Gastroesophageal sphincter (tissue), 3 donors: ENCODE measurements at regions not wholly inside any gene's neighbourhood (a gene's known extent, or its start where the extent isn't known, plus 50 kb on each side); places are given as distances from the start of the nearest gene placed in this dataset.

ENCODE experiments used
- POLR2A ChIP-seq, 2 donors: fragments of 450-650 bp; IDR thresholded peaks; one replicate each; pipeline ENCODE4 v1.6.1; 2017; ENCODE audit warnings: antibody characterized with exemption in 2 of 2, mild to moderate bottlenecking in 2 of 2, moderate library complexity in 1 of 2
- POLR2AphosphoS5 ChIP-seq: sonication (generic); formaldehyde crosslinking; IDR thresholded peaks from one replicate; pipeline ENCODE4 v1.6.1; 2017; ENCODE audit warnings: antibody characterized with exemption
- TF ChIP-seq, protein P1 (sequence below), 4 experiments: fragments of 200-600 bp in 2 of 4; fragments of 450-650 bp in 2 of 4; sonication (generic) in 1 of 4; IDR thresholded peaks; one replicate each; pipeline ENCODE4 v1.5.1; 2017 to 2019; ENCODE audit warnings: antibody characterized with exemption in 4 of 4, mild to moderate bottlenecking in 2 of 4, moderate library complexity in 2 of 4

DNA sequence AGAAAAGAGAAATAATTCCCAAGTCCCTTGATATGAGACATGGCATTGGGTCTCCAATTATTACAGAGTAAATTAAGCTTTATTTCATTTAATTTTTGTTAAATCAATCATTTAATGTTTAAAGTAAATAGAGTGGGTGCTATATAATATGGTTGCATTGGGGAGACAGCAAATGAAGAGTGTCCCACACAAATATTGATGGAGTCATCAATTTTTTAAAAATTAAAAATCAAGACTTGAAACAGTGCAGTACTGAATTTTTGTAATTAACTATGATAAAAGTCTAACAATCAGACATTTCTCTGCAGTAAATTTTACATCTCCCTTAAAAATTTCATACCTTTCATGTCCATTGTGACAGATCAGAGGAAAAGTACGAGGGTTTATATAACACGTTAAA lies 193.9 kb upstream of the ID4 start:
- TF ChIP-seq POLR2A (IDR thresholded peaks at IDR 0.05) (no peak), POLR2AphosphoS5 (no peak)
- TF ChIP-seq, protein P1, sequence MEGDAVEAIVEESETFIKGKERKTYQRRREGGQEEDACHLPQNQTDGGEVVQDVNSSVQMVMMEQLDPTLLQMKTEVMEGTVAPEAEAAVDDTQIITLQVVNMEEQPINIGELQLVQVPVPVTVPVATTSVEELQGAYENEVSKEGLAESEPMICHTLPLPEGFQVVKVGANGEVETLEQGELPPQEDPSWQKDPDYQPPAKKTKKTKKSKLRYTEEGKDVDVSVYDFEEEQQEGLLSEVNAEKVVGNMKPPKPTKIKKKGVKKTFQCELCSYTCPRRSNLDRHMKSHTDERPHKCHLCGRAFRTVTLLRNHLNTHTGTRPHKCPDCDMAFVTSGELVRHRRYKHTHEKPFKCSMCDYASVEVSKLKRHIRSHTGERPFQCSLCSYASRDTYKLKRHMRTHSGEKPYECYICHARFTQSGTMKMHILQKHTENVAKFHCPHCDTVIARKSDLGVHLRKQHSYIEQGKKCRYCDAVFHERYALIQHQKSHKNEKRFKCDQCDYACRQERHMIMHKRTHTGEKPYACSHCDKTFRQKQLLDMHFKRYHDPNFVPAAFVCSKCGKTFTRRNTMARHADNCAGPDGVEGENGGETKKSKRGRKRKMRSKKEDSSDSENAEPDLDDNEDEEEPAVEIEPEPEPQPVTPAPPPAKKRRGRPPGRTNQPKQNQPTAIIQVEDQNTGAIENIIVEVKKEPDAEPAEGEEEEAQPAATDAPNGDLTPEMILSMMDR (IDR thresholded peaks at IDR 0.05): no peak
